ENCODE measurements at regions not wholly inside any gene's neighbourhood (a gene's known extent, or its start where the extent isn't known, plus 50 kb on each side); places are given as distances from the start of the nearest gene placed in this dataset.

DNA sequence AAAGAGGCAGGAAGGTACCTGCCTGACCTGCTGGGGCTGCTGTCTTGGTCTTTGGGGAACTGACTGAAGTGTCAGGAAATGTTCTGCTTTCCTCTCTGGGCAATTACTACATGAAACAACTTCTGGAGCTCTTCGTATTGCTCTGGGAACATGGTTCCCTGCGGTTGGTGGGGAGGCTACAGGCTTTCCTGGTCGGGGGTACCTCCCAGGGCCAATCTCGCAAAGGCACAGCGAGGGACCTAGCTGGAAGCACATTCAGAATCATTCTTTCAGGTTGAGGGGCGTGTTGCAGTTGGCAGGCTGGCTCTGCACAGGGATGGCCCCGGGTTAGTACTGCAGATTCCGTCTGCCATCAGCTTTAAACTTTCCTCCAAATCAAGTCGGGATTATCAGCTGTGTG lies 88.9 kb upstream of the RANBP3L start:
- TF ChIP-seq POLR2A (IDR thresholded peaks at IDR 0.05) (no peak), EP300 (IDR thresholded peaks at IDR 0.05) (no peak)
- TF ChIP-seq, protein P1, sequence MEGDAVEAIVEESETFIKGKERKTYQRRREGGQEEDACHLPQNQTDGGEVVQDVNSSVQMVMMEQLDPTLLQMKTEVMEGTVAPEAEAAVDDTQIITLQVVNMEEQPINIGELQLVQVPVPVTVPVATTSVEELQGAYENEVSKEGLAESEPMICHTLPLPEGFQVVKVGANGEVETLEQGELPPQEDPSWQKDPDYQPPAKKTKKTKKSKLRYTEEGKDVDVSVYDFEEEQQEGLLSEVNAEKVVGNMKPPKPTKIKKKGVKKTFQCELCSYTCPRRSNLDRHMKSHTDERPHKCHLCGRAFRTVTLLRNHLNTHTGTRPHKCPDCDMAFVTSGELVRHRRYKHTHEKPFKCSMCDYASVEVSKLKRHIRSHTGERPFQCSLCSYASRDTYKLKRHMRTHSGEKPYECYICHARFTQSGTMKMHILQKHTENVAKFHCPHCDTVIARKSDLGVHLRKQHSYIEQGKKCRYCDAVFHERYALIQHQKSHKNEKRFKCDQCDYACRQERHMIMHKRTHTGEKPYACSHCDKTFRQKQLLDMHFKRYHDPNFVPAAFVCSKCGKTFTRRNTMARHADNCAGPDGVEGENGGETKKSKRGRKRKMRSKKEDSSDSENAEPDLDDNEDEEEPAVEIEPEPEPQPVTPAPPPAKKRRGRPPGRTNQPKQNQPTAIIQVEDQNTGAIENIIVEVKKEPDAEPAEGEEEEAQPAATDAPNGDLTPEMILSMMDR (IDR thresholded peaks at IDR 0.05): no peak
